ENCODE measurements at regions not wholly inside any gene's neighbourhood (a gene's known extent, or its start where the extent isn't known, plus 50 kb on each side); places are given as distances from the start of the nearest gene placed in this dataset.

DNA sequence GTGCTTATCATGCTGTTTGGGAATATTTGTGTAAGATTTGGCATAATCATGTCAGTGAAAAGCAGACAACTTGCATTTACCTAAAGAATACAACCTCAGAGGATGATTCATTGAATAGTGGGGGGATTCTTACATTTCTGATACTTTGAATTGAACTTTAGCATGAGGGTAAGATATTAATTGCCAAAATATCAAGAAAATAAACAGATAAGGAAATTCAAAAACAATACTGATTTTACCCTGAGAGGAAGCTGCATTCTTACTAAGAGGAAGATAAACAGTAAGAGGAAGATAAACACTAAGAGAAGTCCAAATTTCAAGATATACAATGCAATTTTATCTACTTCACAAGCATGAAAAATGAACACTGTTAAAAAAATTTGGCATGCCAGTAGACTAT lies 2564.3 kb upstream of the PCDH20 start:
- DNase-seq (ENCODE audit: low spot score), result no peak

DNA sequence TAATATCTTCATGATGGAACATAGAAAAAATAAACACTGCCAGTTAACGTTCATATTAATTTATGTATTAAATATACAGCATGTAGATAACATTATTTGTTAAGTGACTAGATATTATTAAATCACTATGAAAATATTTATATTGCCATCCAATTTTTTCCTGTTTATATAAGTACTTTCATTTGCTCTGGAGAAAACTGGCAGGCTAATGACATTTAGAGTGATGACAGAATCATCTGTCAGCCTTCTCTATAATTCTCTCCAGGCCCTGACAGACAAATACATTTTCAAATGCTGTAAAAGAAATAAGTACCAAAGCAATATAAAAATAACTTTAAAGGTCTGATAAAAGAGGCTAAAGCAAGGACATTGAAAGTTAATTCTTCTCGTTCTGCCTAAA lies 2556.7 kb upstream of the PCDH20 start:
- DNase-seq (ENCODE audit: low spot score), result no peak

DNA sequence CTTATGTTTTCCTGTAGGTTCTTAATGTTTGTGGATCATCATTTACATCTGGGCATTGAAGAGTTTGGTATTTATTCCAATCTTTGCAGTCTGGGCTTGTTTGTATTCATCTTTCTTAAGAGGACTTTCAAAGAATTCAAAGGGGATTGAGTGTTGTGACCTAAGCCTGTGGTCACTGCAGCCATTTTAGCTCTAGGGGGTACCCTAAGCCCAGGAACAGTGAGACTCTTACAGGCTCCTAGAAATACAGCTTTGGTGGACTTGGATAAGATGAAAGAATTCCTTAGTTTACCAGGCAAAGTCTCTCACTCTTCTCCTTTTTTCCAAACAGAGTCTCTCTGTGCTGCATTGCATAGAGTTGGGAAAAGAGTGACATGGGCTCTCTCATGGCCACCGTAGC lies 2539.0 kb upstream of the PCDH20 start:
- no peak for DNase-seq (ENCODE audit: low spot score)

DNA sequence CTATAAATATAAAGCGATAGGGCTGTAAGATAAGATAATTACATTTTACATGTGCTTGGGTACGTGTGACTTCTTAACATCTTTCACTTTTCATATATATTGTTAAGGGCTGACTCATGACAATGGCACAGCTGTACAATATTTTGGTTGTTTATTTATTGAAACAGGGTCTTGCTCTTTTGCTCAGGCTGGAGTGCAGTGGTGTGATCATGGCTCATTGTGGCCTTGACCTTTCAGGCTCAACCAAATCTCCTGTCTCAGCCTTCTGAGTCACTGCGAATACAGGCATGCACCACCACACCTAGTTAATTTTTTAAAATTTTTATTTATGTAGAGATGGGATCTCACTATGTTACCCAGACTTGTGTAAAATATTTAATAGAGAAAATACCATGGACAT lies 2532.4 kb upstream of the PCDH20 start:
- DNase-seq (ENCODE audit: low spot score), result no peak

DNA sequence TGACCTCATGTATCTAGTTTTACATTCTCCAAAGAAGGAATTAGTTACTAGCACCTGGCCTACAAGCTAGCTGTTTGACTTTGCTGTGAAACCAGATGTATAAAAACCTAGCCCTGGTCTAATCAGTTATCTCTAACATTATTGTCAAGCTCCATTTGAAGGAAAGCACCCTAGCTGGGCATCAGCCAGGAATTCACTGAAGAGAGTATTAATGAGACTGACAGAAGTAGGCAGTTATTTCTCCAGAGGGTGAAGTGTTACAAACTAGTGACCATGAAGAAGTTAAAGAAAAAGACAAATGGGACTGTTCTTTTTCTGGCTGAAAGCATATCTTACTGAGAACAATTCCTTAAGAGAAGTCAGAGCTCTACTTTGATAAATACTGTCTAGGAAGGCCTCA lies 2529.3 kb upstream of the PCDH20 start:
- DNase-seq (ENCODE audit: low spot score), result no peak

- no peak for DNase-seq (ENCODE audit: low spot score)
These were observed 2526.7 kb upstream of the PCDH20 start for GRCh38 chr13:63942372-63942771.

DNA sequence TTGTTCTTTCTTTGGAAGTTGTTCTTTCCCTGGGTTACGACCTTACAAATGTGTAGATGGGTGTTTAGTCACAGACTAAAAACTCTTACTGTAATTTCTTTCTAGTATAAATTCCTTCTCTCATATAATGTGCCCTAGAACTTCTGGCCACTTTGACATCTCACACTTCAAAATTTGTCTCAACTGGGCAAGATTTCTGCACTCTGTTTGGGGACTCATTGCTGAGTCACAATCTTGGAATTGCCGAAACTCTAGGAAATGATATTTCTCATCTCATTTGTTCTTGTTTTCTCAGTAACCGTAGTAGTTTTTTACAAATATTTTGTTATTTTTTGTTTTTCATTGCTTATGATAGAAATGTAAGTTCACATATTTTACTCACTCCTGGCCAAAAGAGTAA lies 2523.2 kb upstream of the PCDH20 start:
- DNase-seq (ENCODE audit: low spot score), result no peak

GRCh38 chr13:63910511-63910910 lies 2494.9 kb upstream of the PCDH20 start:
- peak; percentile 0 for DNase-seq (ENCODE audit: low spot score)

GRCh38 chr13:63909726-63910375 lies 2494.2 kb upstream of the PCDH20 start:
- DNase-seq (ENCODE audit: low spot score), result no peak

DNA sequence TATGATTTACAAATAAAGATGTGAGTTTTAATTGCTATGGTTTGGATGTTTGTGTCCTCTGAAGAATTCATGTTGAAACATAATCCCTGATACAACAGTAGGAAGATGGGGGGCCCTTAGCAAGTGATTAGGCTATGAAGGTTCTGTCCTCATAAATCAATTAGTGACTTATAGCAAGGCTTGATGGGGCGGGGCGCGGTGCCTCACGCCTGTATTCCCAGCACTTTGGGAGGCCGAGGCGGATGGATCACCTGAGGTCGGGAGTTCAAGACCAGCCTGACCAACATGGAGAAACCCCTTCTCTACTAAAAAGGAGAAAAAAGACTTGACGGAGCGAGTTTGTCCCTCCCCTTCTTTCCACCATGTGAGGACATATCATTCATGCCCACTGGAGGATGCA lies 2486.5 kb upstream of the PCDH20 start:
- DNase-seq (ENCODE audit: low spot score), result no peak

DNA sequence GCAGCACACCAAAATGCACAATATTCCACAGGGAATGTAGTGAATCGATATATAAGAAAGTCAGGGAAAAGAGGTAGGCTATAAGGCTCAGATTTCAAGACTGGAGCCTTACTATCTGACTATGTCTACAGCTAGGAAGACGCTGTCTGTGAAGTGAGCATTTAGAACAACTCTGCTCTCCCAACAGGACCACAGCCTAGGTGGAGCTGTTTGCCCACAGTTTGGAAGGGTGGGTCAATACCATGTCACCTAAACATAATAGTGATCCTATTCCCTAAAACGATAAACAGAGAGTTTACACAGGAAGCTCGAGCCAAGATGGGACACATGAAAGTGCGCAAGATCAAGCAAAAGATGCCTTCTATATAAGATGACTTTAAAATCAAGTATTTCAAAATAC lies 2486.0 kb upstream of the PCDH20 start:
- no peak for DNase-seq (ENCODE audit: low spot score)

DNA sequence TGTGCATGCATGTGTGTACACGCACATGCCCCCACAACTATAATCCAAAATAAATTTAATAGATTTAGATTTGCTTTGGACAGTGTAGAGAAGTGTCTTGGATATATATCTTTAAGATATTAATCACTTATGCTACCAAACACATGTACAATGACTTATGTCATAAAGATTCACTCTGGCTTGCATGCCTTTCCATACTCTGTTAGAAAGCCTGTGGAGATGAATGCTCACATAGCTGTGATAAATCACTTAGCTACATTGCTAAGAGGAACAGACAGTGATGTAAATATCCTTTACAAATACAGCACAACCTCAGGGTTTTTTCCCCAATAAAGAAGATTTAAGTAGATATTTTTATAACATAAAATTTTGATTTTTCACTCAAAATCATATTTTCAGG lies 2484.8 kb upstream of the PCDH20 start:
- DNase-seq (ENCODE audit: low spot score), result no peak

- DNase-seq (ENCODE audit: low spot score), result no peak
These were observed 2480.7 kb upstream of the PCDH20 start for GRCh38 chr13:63896321-63896720.

DNA sequence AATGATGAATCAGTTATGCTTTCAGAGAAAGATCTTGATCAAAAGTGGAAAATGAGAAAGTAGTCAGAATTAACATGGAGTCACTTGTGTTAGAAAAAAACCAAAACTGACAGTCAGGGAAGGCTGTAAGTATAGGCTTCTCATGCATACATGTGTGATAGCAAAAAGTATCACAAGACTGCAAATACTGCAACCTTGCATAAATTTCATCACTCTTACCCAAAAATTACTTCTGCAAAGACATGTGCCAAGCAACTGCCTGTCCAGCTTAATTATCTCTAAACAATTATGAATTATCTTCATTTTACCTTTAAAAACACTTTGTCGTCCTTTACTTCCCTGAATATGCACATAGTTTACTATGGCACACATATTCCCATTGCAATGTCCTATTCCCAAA lies 2466.4 kb upstream of the PCDH20 start:
- no peak for DNase-seq (ENCODE audit: low spot score)

DNA sequence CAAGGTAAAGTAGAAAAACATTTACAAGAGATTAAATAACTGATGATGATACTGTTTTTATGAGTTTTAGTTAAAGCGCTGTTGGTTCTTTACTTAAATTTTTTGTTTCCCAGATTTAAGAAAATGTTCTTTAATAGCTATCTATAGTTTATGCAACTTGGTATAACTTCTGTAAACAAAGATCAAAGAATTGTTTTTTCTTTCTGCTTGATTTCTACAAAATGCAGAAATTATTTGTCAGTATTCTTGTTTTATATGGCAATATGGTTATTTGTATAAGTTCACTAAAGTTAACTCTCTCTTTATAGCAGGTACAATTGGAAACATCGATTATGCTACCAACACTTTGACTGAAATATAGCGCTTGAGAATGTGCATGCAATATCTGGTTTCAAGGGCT lies 2465.1 kb upstream of the PCDH20 start:
- DNase-seq (ENCODE audit: low spot score), result no peak

DNA sequence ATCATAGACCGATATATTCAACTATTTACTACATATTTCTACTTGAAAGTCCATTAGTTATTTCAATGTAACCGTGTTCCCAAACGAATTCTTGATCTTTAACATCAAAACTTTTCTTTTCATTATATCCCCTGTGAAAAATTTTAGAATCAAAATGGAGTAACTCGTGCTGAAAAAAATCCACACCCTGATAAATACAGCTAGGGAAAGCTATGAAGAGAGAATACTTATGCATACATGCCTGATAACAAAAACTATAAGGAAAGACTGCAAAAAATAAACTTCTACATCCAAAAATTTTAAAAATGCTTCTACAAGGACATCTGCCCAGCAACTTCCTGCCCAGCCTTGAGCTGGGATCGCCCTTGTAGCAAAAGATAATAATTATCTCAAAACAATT lies 2458.3 kb upstream of the PCDH20 start:
- no peak for DNase-seq (ENCODE audit: low spot score)

- DNase-seq (ENCODE audit: low spot score), result no peak
These were observed 2448.7 kb upstream of the PCDH20 start for GRCh38 chr13:63864171-63864902.

GRCh38 chr13:63855457-63856118 lies 2439.9 kb upstream of the PCDH20 start:
- no peak for DNase-seq (ENCODE audit: low spot score)

GRCh38 chr13:63853816-63854215 lies 2438.2 kb upstream of the PCDH20 start:
- DNase-seq (ENCODE audit: low spot score), result no peak

DNA sequence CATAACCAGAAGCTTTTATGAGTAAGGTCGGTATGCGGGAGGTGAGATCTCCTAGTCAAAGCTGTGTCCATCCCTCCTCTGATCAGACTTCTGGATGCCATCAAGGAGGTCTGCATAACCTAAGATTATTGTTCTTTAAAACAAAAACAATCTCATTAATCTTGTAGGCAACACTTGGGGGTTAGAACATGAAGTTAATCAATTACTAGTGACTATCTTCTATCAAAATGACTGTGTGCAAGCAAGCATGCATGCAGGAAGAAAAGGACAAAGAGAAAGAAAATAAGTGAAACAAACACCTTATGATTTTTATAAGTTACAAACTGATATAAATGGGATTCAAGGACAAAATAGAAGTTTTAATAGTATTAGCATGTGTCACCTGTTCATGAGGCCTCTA lies 2435.9 kb upstream of the PCDH20 start:
- DNase-seq (ENCODE audit: low spot score), result no peak

DNA sequence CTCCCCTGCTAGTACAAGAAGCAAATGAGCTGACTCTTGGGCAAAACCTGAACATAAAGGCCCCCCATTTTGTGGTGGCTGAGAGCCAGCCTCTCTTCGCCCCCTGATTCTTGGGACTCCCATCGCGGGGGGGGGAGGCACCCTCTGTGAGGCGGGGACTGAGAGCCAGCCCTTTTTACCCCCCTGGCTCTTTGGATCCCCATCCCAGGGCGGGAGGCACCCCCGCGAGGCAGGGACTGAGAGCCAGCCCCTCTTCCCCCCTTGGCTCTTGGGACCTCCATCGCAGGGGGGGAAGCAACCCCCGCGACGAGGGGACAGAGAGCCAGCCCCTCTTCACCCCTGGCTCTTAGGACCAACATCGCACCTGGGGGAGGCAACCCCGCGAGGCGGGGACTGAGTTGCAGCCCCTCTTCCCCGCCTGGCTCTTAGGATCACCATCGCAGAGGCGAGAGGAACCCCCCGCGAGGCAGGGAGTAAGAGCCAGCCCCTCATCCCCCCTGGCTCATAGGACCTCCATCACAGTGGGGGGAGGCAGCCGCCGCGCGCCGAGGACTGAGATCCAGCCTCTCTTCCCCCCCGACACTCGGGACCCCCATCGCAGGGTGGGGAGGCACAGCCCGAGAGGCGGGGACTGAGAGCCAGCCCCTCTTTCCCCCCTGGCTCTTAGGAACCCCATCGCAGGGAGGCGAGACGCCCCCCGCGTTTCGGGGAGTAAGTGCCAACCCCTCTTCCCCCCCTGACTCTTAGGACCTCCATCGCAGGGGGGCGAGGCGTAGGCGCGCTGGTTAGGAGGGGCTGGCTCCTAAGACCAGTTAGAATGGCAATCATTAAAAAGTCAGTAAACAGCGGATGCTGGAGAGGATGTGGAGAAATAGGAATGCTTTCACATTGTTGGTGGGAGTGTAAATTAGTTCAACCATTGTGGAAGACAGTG lies 2428.4 kb upstream of the PCDH20 start:
- DNase-seq (ENCODE audit: low spot score), result no peak

GRCh38 chr13:63842102-63842501 lies 2426.5 kb upstream of the PCDH20 start:
- DNase-seq (ENCODE audit: low spot score), result no peak
